ENCODE measurements at regions not wholly inside any gene's neighbourhood (a gene's known extent, or its start where the extent isn't known, plus 50 kb on each side); places are given as distances from the start of the nearest gene placed in this dataset.

DNA sequence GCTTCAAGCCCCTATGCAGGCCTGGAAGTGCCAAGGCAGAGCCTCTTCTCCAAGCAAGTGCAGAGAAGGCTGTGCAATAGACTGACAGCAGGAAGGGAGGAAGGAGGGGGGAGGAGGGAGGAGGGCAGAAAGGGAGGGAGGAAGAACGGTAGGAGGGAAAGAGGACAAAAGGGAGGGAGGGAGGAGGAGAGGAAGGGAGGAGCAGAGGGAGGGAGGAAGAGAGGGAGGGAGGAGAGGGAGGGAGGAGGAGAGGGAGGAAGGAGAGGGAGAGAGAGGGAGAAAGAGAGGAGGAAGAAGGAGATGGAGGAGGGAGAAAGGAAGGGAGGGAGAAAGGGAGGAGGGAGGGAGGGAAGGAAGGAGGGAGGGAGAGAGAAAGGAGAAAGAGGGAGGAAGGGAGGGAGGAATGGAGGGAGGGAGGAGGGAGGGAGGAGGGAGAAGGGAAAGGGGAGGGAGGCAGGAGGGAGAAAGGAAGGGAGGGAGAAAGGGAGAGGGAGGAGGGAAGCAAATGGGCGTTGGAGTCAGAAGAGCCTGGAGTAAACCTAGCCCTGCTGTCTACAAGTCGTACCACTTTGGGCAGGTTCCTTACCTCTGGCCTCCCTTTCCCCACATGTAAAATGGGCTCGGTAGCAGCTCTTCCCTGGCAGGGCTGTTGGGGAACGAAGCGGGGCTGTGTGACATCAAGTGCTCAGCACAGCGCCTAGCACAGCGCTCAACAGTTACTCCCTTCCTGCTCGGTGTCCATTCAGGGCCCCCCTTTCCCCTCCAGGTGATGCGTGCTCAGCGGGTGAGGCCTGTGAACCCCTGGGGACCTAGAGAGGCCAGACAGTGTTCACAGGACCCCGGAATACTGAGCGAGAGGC lies 244.6 kb downstream of the NPHP4 start:
- TF ChIP-seq, protein P1, sequence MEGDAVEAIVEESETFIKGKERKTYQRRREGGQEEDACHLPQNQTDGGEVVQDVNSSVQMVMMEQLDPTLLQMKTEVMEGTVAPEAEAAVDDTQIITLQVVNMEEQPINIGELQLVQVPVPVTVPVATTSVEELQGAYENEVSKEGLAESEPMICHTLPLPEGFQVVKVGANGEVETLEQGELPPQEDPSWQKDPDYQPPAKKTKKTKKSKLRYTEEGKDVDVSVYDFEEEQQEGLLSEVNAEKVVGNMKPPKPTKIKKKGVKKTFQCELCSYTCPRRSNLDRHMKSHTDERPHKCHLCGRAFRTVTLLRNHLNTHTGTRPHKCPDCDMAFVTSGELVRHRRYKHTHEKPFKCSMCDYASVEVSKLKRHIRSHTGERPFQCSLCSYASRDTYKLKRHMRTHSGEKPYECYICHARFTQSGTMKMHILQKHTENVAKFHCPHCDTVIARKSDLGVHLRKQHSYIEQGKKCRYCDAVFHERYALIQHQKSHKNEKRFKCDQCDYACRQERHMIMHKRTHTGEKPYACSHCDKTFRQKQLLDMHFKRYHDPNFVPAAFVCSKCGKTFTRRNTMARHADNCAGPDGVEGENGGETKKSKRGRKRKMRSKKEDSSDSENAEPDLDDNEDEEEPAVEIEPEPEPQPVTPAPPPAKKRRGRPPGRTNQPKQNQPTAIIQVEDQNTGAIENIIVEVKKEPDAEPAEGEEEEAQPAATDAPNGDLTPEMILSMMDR (conservative IDR thresholded peaks at IDR 0.05 in 1 of 2, IDR thresholded peaks at IDR 0.05 in 1 of 2; ENCODE audit: low read depth in 1 of 2, low read length in 2 of 2): no peak
- no peak for TF ChIP-seq EZH2 (IDR thresholded peaks at IDR 0.05; ENCODE audit: low read length, missing control alignments)

Data from fibroblast of lung (primary cell).